Ovary (tissue), 7 donors: ENCODE measurements at regions not wholly inside any gene's neighbourhood (a gene's known extent, or its start where the extent isn't known, plus 50 kb on each side); places are given as distances from the start of the nearest gene placed in this dataset.

Experiments used
- DNase-seq, 5 donors: peaks; one replicate each; pipeline ENCODE4 v3.0.0-alpha.2; 2019 to 2020
- H3K27ac ChIP-seq, 2 donors: fragments of 200-600 bp; one replicate each; pipeline versions ENCODE4 v1.5.1 to v1.8.0; 2019 to 2022
- H3K27me3 ChIP-seq: fragments of 200-600 bp; one replicate; pipeline ENCODE4 v1.8.0; 2022
- H3K36me3 ChIP-seq: fragments of 200-600 bp; sonication (generic); one replicate; pipeline ENCODE4 v1.5.1; 2019
- H3K4me1 ChIP-seq: one replicate; pipeline ENCODE4 v1.8.1; 2013; ENCODE audit warnings: mild to moderate bottlenecking, moderate library complexity; ENCODE audit not compliant: insufficient read depth
- H3K4me3 ChIP-seq: fragments of 200-600 bp; sonication (generic); one replicate; pipeline ENCODE4 v1.5.1; 2017
- H3K9me3 ChIP-seq, 2 donors: fragments of 200-600 bp in 1 of 2; sonication (generic) in 1 of 2; one replicate each; pipeline versions ENCODE4 v1.5.1 to v1.8.1; 2013 to 2019; ENCODE audit warnings: mild to moderate bottlenecking in 1 of 2, moderate library complexity in 1 of 2
- EP300 ChIP-seq: sonication (generic); formaldehyde crosslinking; IDR thresholded peaks from one replicate; pipeline ENCODE4 v1.6.1; 2017; ENCODE audit warnings: antibody characterized with exemption
- POLR2A ChIP-seq: fragments of 450-650 bp; IDR thresholded peaks from one replicate; pipeline ENCODE4 v1.6.1; 2017; ENCODE audit warnings: antibody characterized with exemption, mild to moderate bottlenecking, moderate library complexity
- WGBS, 3 donors: extraction: QIAGEN DNeasy Blood & Tissue Kit in 1 of 3; methylation state at CpG; one replicate each; pipeline versions ENCODE4 v1.1.5 to v1.1.7; 2013 to 2017; 5-methylcytosine and 5-hydroxymethylcytosine counted together
- intact Hi-C, 4 donors: fragments of 100-400 bp; cut with DNase I; formaldehyde crosslinking; loops; one replicate each; pipeline versions ENCODE4 v1.11.0 to v1.15.1; 2022 to 2023
- TF ChIP-seq, protein P1 (sequence below), 3 donors: fragments of 450-650 bp in 2 of 3; fragments of 200-600 bp in 1 of 3; IDR thresholded peaks; one replicate each; pipeline versions ENCODE4 v1.5.1 to v1.8.0; 2016 to 2022; ENCODE audit warnings: antibody characterized with exemption in 3 of 3, mild to moderate bottlenecking in 1 of 3
- donor health status: DM: no; HTN: no; CAD: no; lungs with moderate emphysema.
- donor health status: DM: no; HTN: no; CAD: no.
- donor health status: Bipolar disorder and iron deficiency.
- donor health status: DM: no; HTN: no; CAD: no.
- donor health status: DM: yes; HTN: yes; CAD: no.

DNA sequence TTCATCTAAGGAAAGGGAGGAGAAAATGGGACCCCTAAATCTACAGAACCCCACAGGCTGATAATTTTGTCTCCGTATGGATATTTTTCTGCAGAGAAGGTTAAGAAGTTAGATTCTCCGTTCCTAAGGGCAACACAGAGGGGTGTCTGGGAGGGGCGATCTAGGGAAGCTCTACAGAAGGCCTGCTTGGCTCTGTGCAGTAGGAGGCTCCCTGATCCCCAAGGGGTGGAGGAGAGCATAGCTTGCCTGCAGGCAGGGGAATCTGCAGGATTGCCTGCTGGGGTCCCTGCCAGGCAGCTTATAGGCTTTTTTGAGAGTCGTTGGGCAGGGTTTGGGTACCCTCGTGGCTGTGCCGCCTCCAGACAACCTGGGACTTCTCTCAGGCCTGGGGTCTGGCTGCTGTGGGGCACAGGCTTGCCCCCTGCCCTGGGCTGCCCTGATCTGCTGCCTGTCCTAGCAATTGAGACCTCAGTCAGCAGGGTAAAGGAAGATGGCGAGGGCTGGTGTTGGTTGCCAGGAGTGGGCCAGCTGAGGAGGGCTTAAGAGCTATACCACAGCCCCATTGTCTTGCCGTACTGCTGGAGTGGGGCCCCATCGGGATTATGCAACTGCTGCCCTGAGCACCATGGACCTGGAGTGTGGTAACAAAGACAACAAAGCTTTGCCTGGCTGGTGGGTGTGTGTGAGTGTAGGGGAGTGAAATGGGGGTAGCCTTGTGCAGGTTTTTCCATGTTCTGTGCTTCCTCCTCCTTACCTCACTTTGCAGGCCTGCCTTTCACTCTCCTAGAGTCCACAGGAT, 74.1 kb downstream of the EFNB1 start:
- WGBS, 3 donors: 72 to 78% (median 77%) methylated on average over 9 of the region's 9 CpGs
- H3K9me3 ChIP-seq: no peaks in the 10 kb centered on the region
- H3K27ac ChIP-seq: no peak overlapping the region
- H3K4me3 ChIP-seq: no peak overlapping the region
- no peaks in the 10 kb centered on the region for H3K4me1 ChIP-seq
- no peaks in the 10 kb centered on the region for H3K36me3 ChIP-seq
- H3K27me3 ChIP-seq: no peaks in the 10 kb centered on the region
- no peak for DNase-seq
- TF ChIP-seq, protein P1, sequence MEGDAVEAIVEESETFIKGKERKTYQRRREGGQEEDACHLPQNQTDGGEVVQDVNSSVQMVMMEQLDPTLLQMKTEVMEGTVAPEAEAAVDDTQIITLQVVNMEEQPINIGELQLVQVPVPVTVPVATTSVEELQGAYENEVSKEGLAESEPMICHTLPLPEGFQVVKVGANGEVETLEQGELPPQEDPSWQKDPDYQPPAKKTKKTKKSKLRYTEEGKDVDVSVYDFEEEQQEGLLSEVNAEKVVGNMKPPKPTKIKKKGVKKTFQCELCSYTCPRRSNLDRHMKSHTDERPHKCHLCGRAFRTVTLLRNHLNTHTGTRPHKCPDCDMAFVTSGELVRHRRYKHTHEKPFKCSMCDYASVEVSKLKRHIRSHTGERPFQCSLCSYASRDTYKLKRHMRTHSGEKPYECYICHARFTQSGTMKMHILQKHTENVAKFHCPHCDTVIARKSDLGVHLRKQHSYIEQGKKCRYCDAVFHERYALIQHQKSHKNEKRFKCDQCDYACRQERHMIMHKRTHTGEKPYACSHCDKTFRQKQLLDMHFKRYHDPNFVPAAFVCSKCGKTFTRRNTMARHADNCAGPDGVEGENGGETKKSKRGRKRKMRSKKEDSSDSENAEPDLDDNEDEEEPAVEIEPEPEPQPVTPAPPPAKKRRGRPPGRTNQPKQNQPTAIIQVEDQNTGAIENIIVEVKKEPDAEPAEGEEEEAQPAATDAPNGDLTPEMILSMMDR (IDR thresholded peaks at IDR 0.05): no peak
- TF ChIP-seq EP300 (no peak), POLR2A (no peak)
- intact Hi-C loops: loop anchor here in 1 of 4 donors (2.0 kb wide), 1 partner anchor 66 kb away; no protein-coding TSS in a partner anchor

GRCh38 chrX:68901519-68901918, 72.7 kb downstream of the EFNB1 start:
- H3K9me3 ChIP-seq: no peaks in the 10 kb centered on the region
- no peaks in the 10 kb centered on the region for H3K27me3 ChIP-seq
- no peaks in the 10 kb centered on the region for H3K4me1 ChIP-seq
- WGBS, 3 donors: 57 to 71% (median 59%) methylated on average over 3 of the region's 3 CpGs
- H3K36me3 ChIP-seq: no peaks in the 10 kb centered on the region
- intact Hi-C loops: no loop called here
- no peak overlapping the region for H3K27ac ChIP-seq
- DNase-seq: no peak
- TF ChIP-seq EP300 (no peak), POLR2A (no peak)
- TF ChIP-seq, protein P1 (IDR thresholded peaks at IDR 0.05): no peak
- H3K4me3 ChIP-seq: no peak overlapping the region

- DNase-seq: no peak
- intact Hi-C loops: no loop called here
- Histone ChIP-seq H3K27me3 (no peaks in the 10 kb centered on the region), H3K36me3 (no peaks in the 10 kb centered on the region), H3K4me3 (no peak overlapping the region), H3K4me1 (peaks cover 2% of the 10 kb centered on the region), H3K9me3 (no peaks in the 10 kb centered on the region), H3K27ac (no peak overlapping the region)
- WGBS, 3 donors: 83 to 86% (median 84%) methylated on average over 8 of the region's 8 CpGs
- no peak for TF ChIP-seq EP300
Measured at GRCh38 chrX:68898598-68898997, 69.8 kb downstream of the EFNB1 start.

GRCh38 chrX:68897118-68897945, 68.5 kb downstream of the EFNB1 start:
- no peaks in the 10 kb centered on the region for H3K9me3 ChIP-seq
- H3K4me1 ChIP-seq: peaks cover 2% of the 10 kb centered on the region
- H3K36me3 ChIP-seq: no peaks in the 10 kb centered on the region
- no peak for DNase-seq
- no peak for TF ChIP-seq EP300
- TF ChIP-seq, protein P1 (IDR thresholded peaks at IDR 0.05): no peak
- no peak overlapping the region for H3K4me3 ChIP-seq
- intact Hi-C loops: no loop called here
- no peak overlapping the region for H3K27ac ChIP-seq
- no peaks in the 10 kb centered on the region for H3K27me3 ChIP-seq
- 73 to 83% (median 73%) methylated on average over 8 of the region's 8 CpGs for WGBS, 3 donors
